ENCODE measurements at regions not wholly inside any gene's neighbourhood (a gene's known extent, or its start where the extent isn't known, plus 50 kb on each side); places are given as distances from the start of the nearest gene placed in this dataset.

- Histone ChIP-seq H3K4me1 (no peaks in the 10 kb centered on the region), H3K4me3 (no peak overlapping the region), H3K27ac (no peak overlapping the region), H3K27me3 (ENCODE audit: low read depth) (peaks cover 9% of the 10 kb centered on the region), H3K36me3 (no peaks in the 10 kb centered on the region), H3K9me3 (no peaks in the 10 kb centered on the region)
- ATAC-seq: no peak
- TF ChIP-seq CTCF (IDR thresholded peaks at IDR 0.05): no peak
- intact Hi-C loops (cut with DNase I): no loop called here
- no peak for DNase-seq
Observed at GRCh38 chr20:57053793-57054552, 212.5 kb downstream of the BMP7 start.

- no peak for DNase-seq
- no peaks in the 10 kb centered on the region for H3K36me3 ChIP-seq
- H3K4me1 ChIP-seq: no peaks in the 10 kb centered on the region
- TF ChIP-seq CTCF (IDR thresholded peaks at IDR 0.05): no peak
- intact Hi-C loops (cut with DNase I): no loop called here
- H3K27me3 ChIP-seq (ENCODE audit: low read depth): peaks cover 5% of the 10 kb centered on the region
- no peak overlapping the region for H3K4me3 ChIP-seq
- H3K9me3 ChIP-seq: no peaks in the 10 kb centered on the region
- no peak overlapping the region for H3K27ac ChIP-seq
- ATAC-seq: no peak
Observed at GRCh38 chr20:57055345-57055744, 211.1 kb downstream of the BMP7 start.

GRCh38 chr20:57056651-57057050, 209.8 kb downstream of the BMP7 start:
- TF ChIP-seq CTCF (IDR thresholded peaks at IDR 0.05): no peak
- no peaks in the 10 kb centered on the region for H3K9me3 ChIP-seq
- no peaks in the 10 kb centered on the region for H3K4me1 ChIP-seq
- no peak for ATAC-seq
- no peak for DNase-seq
- intact Hi-C loops (cut with DNase I): no loop called here
- peaks cover 12% of the 10 kb centered on the region for H3K27me3 ChIP-seq (ENCODE audit: low read depth)
- H3K4me3 ChIP-seq: no peak overlapping the region
- no peaks in the 10 kb centered on the region for H3K36me3 ChIP-seq
- no peak overlapping the region for H3K27ac ChIP-seq

GRCh38 chr20:57059055-57059596, 207.3 kb downstream of the BMP7 start:
- H3K4me3 ChIP-seq: no peak overlapping the region
- H3K36me3 ChIP-seq: no peaks in the 10 kb centered on the region
- no peaks in the 10 kb centered on the region for H3K4me1 ChIP-seq
- TF ChIP-seq CTCF (IDR thresholded peaks at IDR 0.05): no peak
- ATAC-seq (no peak), DNase-seq (no peak)
- no peak overlapping the region for H3K27ac ChIP-seq
- intact Hi-C loops (cut with DNase I): no loop called here
- H3K27me3 ChIP-seq (ENCODE audit: low read depth): peaks cover 20% of the 10 kb centered on the region
- no peaks in the 10 kb centered on the region for H3K9me3 ChIP-seq

GRCh38 chr20:57060407-57061050, 205.9 kb downstream of the BMP7 start:
- Histone ChIP-seq H3K36me3 (no peaks in the 10 kb centered on the region), H3K27ac (no peak overlapping the region), H3K4me1 (no peaks in the 10 kb centered on the region), H3K27me3 (ENCODE audit: low read depth) (peaks cover 27% of the 10 kb centered on the region), H3K9me3 (no peaks in the 10 kb centered on the region), H3K4me3 (no peak overlapping the region)
- ATAC-seq (no peak), DNase-seq (no peak)
- TF ChIP-seq CTCF (IDR thresholded peaks at IDR 0.05): no peak
- intact Hi-C loops (cut with DNase I): no loop called here

Data from lower lobe of right lung (tissue), 2 donors.